ENCODE measurements at regions not wholly inside any gene's neighbourhood (a gene's known extent, or its start where the extent isn't known, plus 50 kb on each side); places are given as distances from the start of the nearest gene placed in this dataset.
A peak's percentile ranks its signal among the peaks of the same experiment; 100 is the strongest.

GRCh38 chr1:228842094-228842775, 107.0 kb downstream of the RHOU start:
- H3K4me3 ChIP-seq (ENCODE audit: low read depth in 2 of 2, low read length in 2 of 2) = no peak overlapping the region
- H3K9me3 ChIP-seq (ENCODE audit: control insufficient read depth, insufficient read depth, low read depth, low read length) = no peaks in the 10 kb centered on the region; the same call in 1 of the 2 replicates
- ChIA-PET POLR2A (no interaction called here), CTCF (no interaction called here)
- no TSS peak for BruUV-seq (replicated peaks)
- H3K27me3 ChIP-seq (ENCODE audit: control insufficient read depth, insufficient read depth, low read length) = no peaks in the 10 kb centered on the region
- ATAC-seq (0 out of 2 replicates have a peak, but pooled peaks have one; percentile 46), DNase-seq (ENCODE audit: low read depth, low spot score) (no peak)
- intact Hi-C loops (cut with micrococcal nuclease; ENCODE audit: unreplicated experiment) (no loop called here), in situ Hi-C loops (cut with HindIII; ENCODE audit: low pct_unique_long_range_greater_than_20kb, low sequenced_read_pairs) (no loop called here)
- peaks cover 26% of the 10 kb centered on the region for H3K4me1 ChIP-seq (ENCODE audit: control insufficient read depth, insufficient read depth, low read length)
- H3K36me3 ChIP-seq (ENCODE audit: control insufficient read depth, insufficient read depth, low read length) = no peaks in the 10 kb centered on the region
- TF ChIP-seq TCF7L2 (IDR thresholded peaks at IDR 0.05; ENCODE audit: low read depth, low read length) (no peak), SIN3A (IDR thresholded peaks at IDR 0.05; ENCODE audit: borderline replicate concordance, insufficient read depth, low read depth, low read length) (no peak), POLR2AphosphoS5 (IDR thresholded peaks at IDR 0.05; ENCODE audit: low read depth, low read length) (no peak)
- TF ChIP-seq, protein P1, sequence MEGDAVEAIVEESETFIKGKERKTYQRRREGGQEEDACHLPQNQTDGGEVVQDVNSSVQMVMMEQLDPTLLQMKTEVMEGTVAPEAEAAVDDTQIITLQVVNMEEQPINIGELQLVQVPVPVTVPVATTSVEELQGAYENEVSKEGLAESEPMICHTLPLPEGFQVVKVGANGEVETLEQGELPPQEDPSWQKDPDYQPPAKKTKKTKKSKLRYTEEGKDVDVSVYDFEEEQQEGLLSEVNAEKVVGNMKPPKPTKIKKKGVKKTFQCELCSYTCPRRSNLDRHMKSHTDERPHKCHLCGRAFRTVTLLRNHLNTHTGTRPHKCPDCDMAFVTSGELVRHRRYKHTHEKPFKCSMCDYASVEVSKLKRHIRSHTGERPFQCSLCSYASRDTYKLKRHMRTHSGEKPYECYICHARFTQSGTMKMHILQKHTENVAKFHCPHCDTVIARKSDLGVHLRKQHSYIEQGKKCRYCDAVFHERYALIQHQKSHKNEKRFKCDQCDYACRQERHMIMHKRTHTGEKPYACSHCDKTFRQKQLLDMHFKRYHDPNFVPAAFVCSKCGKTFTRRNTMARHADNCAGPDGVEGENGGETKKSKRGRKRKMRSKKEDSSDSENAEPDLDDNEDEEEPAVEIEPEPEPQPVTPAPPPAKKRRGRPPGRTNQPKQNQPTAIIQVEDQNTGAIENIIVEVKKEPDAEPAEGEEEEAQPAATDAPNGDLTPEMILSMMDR (IDR thresholded peaks at IDR 0.05) = no peak
- TF ChIP-seq, protein P2, sequence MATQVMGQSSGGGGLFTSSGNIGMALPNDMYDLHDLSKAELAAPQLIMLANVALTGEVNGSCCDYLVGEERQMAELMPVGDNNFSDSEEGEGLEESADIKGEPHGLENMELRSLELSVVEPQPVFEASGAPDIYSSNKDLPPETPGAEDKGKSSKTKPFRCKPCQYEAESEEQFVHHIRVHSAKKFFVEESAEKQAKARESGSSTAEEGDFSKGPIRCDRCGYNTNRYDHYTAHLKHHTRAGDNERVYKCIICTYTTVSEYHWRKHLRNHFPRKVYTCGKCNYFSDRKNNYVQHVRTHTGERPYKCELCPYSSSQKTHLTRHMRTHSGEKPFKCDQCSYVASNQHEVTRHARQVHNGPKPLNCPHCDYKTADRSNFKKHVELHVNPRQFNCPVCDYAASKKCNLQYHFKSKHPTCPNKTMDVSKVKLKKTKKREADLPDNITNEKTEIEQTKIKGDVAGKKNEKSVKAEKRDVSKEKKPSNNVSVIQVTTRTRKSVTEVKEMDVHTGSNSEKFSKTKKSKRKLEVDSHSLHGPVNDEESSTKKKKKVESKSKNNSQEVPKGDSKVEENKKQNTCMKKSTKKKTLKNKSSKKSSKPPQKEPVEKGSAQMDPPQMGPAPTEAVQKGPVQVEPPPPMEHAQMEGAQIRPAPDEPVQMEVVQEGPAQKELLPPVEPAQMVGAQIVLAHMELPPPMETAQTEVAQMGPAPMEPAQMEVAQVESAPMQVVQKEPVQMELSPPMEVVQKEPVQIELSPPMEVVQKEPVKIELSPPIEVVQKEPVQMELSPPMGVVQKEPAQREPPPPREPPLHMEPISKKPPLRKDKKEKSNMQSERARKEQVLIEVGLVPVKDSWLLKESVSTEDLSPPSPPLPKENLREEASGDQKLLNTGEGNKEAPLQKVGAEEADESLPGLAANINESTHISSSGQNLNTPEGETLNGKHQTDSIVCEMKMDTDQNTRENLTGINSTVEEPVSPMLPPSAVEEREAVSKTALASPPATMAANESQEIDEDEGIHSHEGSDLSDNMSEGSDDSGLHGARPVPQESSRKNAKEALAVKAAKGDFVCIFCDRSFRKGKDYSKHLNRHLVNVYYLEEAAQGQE (IDR thresholded peaks at IDR 0.05; ENCODE audit: insufficient read depth in 1 of 2, low read depth in 2 of 2, low read length in 1 of 2) = no peak
- no peak overlapping the region for H3K27ac ChIP-seq (ENCODE audit: low read length)

DNA sequence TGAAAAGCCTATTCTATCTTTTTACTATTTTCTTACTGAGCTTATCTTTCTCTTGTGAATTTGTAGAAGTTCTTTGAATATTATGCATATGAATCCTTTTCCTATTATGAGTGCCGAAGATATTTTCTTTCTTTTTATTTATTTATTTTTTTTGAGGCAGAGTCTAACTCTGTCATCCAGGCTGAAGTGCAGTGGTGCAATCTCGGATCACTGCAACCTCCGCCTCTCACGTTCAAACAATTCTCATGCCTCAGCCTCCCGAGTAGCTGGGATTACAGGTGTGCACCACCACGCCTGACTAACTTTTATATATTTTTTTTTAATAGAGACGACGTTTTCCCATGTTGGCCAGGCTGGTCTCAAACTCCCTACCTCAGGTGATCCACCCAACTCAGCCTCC, 109.8 kb downstream of the RHOU start:
- DNase-seq (ENCODE audit: low read depth, low spot score) = no peak
- ChIA-PET POLR2A (interaction anchor here (0.6 kb wide), 1 partner anchor 12 kb away, joined by 3 read pairs; no protein-coding TSS in a partner anchor), CTCF (no interaction called here)
- Histone ChIP-seq H3K9me3 (ENCODE audit: control insufficient read depth, insufficient read depth, low read depth, low read length) (no peaks in the 10 kb centered on the region; the same call in 1 of the 2 replicates), H3K36me3 (ENCODE audit: control insufficient read depth, insufficient read depth, low read length) (no peaks in the 10 kb centered on the region), H3K4me1 (ENCODE audit: control insufficient read depth, insufficient read depth, low read length) (peaks cover 2% of the 10 kb centered on the region; the same call in 1 of the 2 replicates), H3K27ac (ENCODE audit: low read length) (no peak overlapping the region), H3K27me3 (ENCODE audit: control insufficient read depth, insufficient read depth, low read length) (no peaks in the 10 kb centered on the region), H3K4me3 (ENCODE audit: low read depth in 2 of 2, low read length in 2 of 2) (no peak overlapping the region)
- in situ Hi-C loops (cut with HindIII; ENCODE audit: low pct_unique_long_range_greater_than_20kb, low sequenced_read_pairs) (no loop called here), intact Hi-C loops (cut with micrococcal nuclease; ENCODE audit: unreplicated experiment) (no loop called here)
- ATAC-seq = no peak
- BruUV-seq (replicated peaks) = no TSS peak
- no peak for TF ChIP-seq TCF7L2 (IDR thresholded peaks at IDR 0.05; ENCODE audit: low read depth, low read length)
- TF ChIP-seq, protein P2 (IDR thresholded peaks at IDR 0.05; ENCODE audit: insufficient read depth in 1 of 2, low read depth in 2 of 2, low read length in 1 of 2) = no peak
- no peak for TF ChIP-seq POLR2AphosphoS5 (IDR thresholded peaks at IDR 0.05; ENCODE audit: low read depth, low read length)
- TF ChIP-seq, protein P1 (IDR thresholded peaks at IDR 0.05) = no peak
- no peak for TF ChIP-seq SIN3A (IDR thresholded peaks at IDR 0.05; ENCODE audit: borderline replicate concordance, insufficient read depth, low read depth, low read length)

Data from Panc1 (cell line).